AG20443 (cell line): ENCODE measurements at regions not wholly inside any gene's neighbourhood (a gene's known extent, or its start where the extent isn't known, plus 50 kb on each side); places are given as distances from the start of the nearest gene placed in this dataset.

Experiments
- DNase-seq: peaks from one replicate; pipeline ENCODE4 v3.0.0; 2012; ENCODE audit warnings: low spot score, mixed read lengths

- DNase-seq: no peak
Observed at GRCh38 chrY:8202837-8203236, 1134.4 kb upstream of the TSPY4 start.

GRCh38 chrY:8241144-8241543 is 1096.1 kb upstream of the TSPY4 start:
- DNase-seq: no peak

- DNase-seq: no peak
Observed at GRCh38 chrY:8273807-8274206, 1063.5 kb upstream of the TSPY4 start.

- DNase-seq: no peak
Observed at GRCh38 chrY:8305021-8305420, 1032.2 kb upstream of the TSPY4 start.

GRCh38 chrY:8324113-8324512 is 1013.2 kb upstream of the TSPY4 start:
- no peak for DNase-seq

GRCh38 chrY:8326944-8327343 is 1010.3 kb upstream of the TSPY4 start:
- DNase-seq: no peak

GRCh38 chrY:8327708-8328354 is 1009.4 kb upstream of the TSPY4 start:
- no peak for DNase-seq

GRCh38 chrY:8329431-8329830 is 1007.8 kb upstream of the TSPY4 start:
- no peak for DNase-seq

GRCh38 chrY:8329929-8330328 is 1007.3 kb upstream of the TSPY4 start:
- DNase-seq: no peak

- DNase-seq: no peak
Observed at GRCh38 chrY:8333328-8333727, 1003.9 kb upstream of the TSPY4 start.

GRCh38 chrY:8335299-8335835 is 1001.9 kb upstream of the TSPY4 start:
- no peak for DNase-seq

GRCh38 chrY:8336112-8336774 is 1001.0 kb upstream of the TSPY4 start:
- DNase-seq: no peak

- DNase-seq: no peak
Observed at GRCh38 chrY:8341000-8341399, 996.3 kb upstream of the TSPY4 start.

- no peak for DNase-seq
Observed at GRCh38 chrY:8342173-8342572, 995.1 kb upstream of the TSPY4 start.

GRCh38 chrY:8351241-8351640 is 986.0 kb upstream of the TSPY4 start:
- no peak for DNase-seq

- DNase-seq: no peak
Observed at GRCh38 chrY:8352201-8352600, 985.1 kb upstream of the TSPY4 start.

GRCh38 chrY:8358161-8358560 is 979.1 kb upstream of the TSPY4 start:
- DNase-seq: no peak

- DNase-seq: no peak
Observed at GRCh38 chrY:8361715-8362114, 975.5 kb upstream of the TSPY4 start.

GRCh38 chrY:8377491-8377890 is 959.8 kb upstream of the TSPY4 start:
- DNase-seq: no peak

- DNase-seq: no peak
Observed at GRCh38 chrY:8379800-8380199, 957.5 kb upstream of the TSPY4 start.

- DNase-seq: no peak
Observed at GRCh38 chrY:8381425-8381824, 955.8 kb upstream of the TSPY4 start.

GRCh38 chrY:8386053-8386452 is 951.2 kb upstream of the TSPY4 start:
- no peak for DNase-seq

GRCh38 chrY:8388512-8388911 is 948.8 kb upstream of the TSPY4 start:
- DNase-seq: no peak

GRCh38 chrY:8390310-8390709 is 947.0 kb upstream of the TSPY4 start:
- DNase-seq: no peak
